RWPE2 (cell line): ENCODE measurements at regions not wholly inside any gene's neighbourhood (a gene's known extent, or its start where the extent isn't known, plus 50 kb on each side); places are given as distances from the start of the nearest gene placed in this dataset.

Source experiments
- ATAC-seq: fragments of 200-7000 bp; cut with Tn5 transposase; 3 replicates; pipeline ENCODE4 v1.9.1; 2021; ENCODE audit warnings: low read depth
- DNase-seq: peaks from one replicate; pipeline ENCODE4 v3.0.0-alpha.2; 2020; ENCODE audit warnings: low spot score
- H3K27ac ChIP-seq: fragments of 450-650 bp; 2 replicates; pipeline ENCODE4 v1.5.1; 2017; ENCODE audit warnings: mild to moderate bottlenecking; ENCODE audit not compliant: poor library complexity, severe bottlenecking
- H3K27me3 ChIP-seq: fragments of 250-450 bp; sonication (Bioruptor Pico); 2 replicates; pipeline ENCODE4 v1.5.1; 2021; ENCODE audit warnings: mild to moderate bottlenecking, moderate library complexity; ENCODE audit not compliant: insufficient read depth, poor library complexity, severe bottlenecking
- H3K36me3 ChIP-seq: fragments of 250-450 bp; sonication (Bioruptor Pico); 2 replicates; pipeline ENCODE4 v1.5.1; 2020; ENCODE audit warnings: low read depth, mild to moderate bottlenecking, moderate library complexity
- H3K4me1 ChIP-seq: fragments of 250-450 bp; sonication (Bioruptor Pico); 2 replicates; pipeline ENCODE4 v1.5.1; 2021; ENCODE audit warnings: mild to moderate bottlenecking, moderate library complexity; ENCODE audit not compliant: insufficient read depth, poor library complexity, severe bottlenecking
- H3K4me3 ChIP-seq: fragments of 250-450 bp; sonication (Bioruptor Pico); 2 replicates; pipeline ENCODE4 v1.5.1; 2021; ENCODE audit warnings: mild to moderate bottlenecking, moderate library complexity; ENCODE audit not compliant: severe bottlenecking
- H3K9me3 ChIP-seq: fragments of 250-450 bp; sonication (Bioruptor Pico); 2 replicates; pipeline ENCODE4 v1.5.1; 2021; ENCODE audit warnings: mild to moderate bottlenecking, moderate library complexity; ENCODE audit not compliant: severe bottlenecking
- CTCF ChIP-seq: fragments of 450-650 bp; IDR thresholded peaks from one replicate; pipeline ENCODE4 v1.5.1; 2017; ENCODE audit warnings: mild to moderate bottlenecking, moderate library complexity; ENCODE audit not compliant: poor library complexity, severe bottlenecking

GRCh38 chr5:14054111-14054854 is 88.9 kb upstream of the TRIO start:
- H3K36me3 ChIP-seq, result no peaks in the 10 kb centered on the region
- DNase-seq (no peak), ATAC-seq (no peak)
- no peak overlapping the region for H3K4me3 ChIP-seq
- H3K27me3 ChIP-seq, result no peaks in the 10 kb centered on the region
- H3K9me3 ChIP-seq, result no peaks in the 10 kb centered on the region
- TF ChIP-seq CTCF, result no peak
- no peak overlapping the region for H3K27ac ChIP-seq
- H3K4me1 ChIP-seq, result no peaks in the 10 kb centered on the region

GRCh38 chr5:14050821-14051220 is 92.3 kb upstream of the TRIO start:
- Histone ChIP-seq H3K27me3 (no peaks in the 10 kb centered on the region), H3K9me3 (no peaks in the 10 kb centered on the region), H3K27ac (no peak overlapping the region), H3K4me3 (no peak overlapping the region), H3K36me3 (no peaks in the 10 kb centered on the region), H3K4me1 (no peaks in the 10 kb centered on the region)
- ATAC-seq, result no peak
- DNase-seq, result no peak
- TF ChIP-seq CTCF, result no peak

GRCh38 chr5:14048434-14048833 is 94.7 kb upstream of the TRIO start:
- H3K4me3 ChIP-seq, result no peak overlapping the region
- no peaks in the 10 kb centered on the region for H3K27me3 ChIP-seq
- DNase-seq, result no peak
- H3K27ac ChIP-seq, result no peak overlapping the region
- H3K4me1 ChIP-seq, result no peaks in the 10 kb centered on the region
- no peak for TF ChIP-seq CTCF
- no peaks in the 10 kb centered on the region for H3K9me3 ChIP-seq
- H3K36me3 ChIP-seq, result no peaks in the 10 kb centered on the region
- ATAC-seq, result no peak

- DNase-seq (no peak), ATAC-seq (no peak)
- no peaks in the 10 kb centered on the region for H3K36me3 ChIP-seq
- no peak overlapping the region for H3K27ac ChIP-seq
- no peaks in the 10 kb centered on the region for H3K27me3 ChIP-seq
- H3K4me3 ChIP-seq, result no peak overlapping the region
- peaks cover 34% of the 10 kb centered on the region for H3K4me1 ChIP-seq
- H3K9me3 ChIP-seq, result no peaks in the 10 kb centered on the region
- no peak for TF ChIP-seq CTCF
Measured at GRCh38 chr5:14041528-14042192, 97.2 kb upstream of the DNAH5 start.

GRCh38 chr5:14040542-14040941 is 96.1 kb upstream of the DNAH5 start:
- no peaks in the 10 kb centered on the region for H3K9me3 ChIP-seq
- TF ChIP-seq CTCF, result no peak
- H3K27me3 ChIP-seq, result no peaks in the 10 kb centered on the region
- no peak overlapping the region for H3K27ac ChIP-seq
- H3K4me1 ChIP-seq, result peaks cover 42% of the 10 kb centered on the region
- no peaks in the 10 kb centered on the region for H3K36me3 ChIP-seq
- ATAC-seq (no peak), DNase-seq (no peak)
- no peak overlapping the region for H3K4me3 ChIP-seq
